Skeletal muscle cell (primary cell): ENCODE measurements at regions not wholly inside any gene's neighbourhood (a gene's known extent, or its start where the extent isn't known, plus 50 kb on each side); places are given as distances from the start of the nearest gene placed in this dataset.

ENCODE experiments used
- DNase-seq: peaks from one replicate; pipeline ENCODE4 v3.0.0-alpha.2; 2010; ENCODE audit warnings: low read depth
- H3K4me3 ChIP-seq: 2 replicates; pipeline ENCODE4 v1.5.1; 2011; ENCODE audit warnings: low read depth, mild to moderate bottlenecking, control low read depth, low read length, moderate library complexity

DNA sequence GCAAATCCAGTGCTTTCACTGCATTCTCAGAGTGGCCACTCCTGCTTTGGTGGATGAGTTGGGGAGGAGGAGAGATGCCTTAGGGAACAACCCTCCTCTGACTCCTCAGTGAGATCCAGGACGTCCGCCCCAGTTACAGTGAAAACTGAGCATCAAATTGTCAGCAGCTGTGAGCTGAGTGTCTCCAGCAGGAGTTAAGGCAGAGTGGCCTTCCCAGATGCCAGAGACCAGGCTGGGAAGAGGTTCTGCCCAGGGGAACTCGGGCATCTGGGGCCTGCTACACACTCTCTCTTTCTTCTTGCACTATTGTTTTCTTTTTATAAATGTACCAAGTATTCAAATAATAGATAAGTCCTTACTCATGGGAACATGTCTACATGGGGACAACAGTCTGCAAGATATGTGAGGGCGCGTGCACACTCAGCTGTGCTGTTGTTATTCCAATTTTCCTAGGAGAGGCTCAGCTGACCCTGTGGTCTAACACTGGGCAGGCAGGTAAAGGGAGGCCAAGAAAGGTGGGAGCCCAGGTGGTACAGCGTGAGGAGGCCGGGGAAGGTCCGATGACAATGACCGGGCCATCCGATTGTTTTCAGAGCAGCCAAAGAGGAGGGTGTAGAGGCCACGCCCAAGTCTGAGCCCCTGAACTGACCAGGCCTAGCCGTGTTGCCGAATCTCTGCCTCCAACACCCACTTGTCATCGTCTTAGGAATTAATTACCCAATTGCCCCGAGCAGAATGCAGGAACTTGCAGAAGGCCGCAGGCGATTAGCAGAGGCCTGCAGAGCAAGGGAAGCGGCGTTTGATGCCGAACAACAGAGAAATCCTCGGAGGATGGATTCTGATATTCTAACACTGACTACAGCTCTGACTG, 166.9 kb downstream of the ANAPC1 start:
- H3K4me3 ChIP-seq: no peak overlapping the region

More for the DNA sequence above, 166.9 kb downstream of the ANAPC1 start:
- DNase-seq: no peak
